ENCODE measurements at regions not wholly inside any gene's neighbourhood (a gene's known extent, or its start where the extent isn't known, plus 50 kb on each side); places are given as distances from the start of the nearest gene placed in this dataset.

- H3K4me1 ChIP-seq (ENCODE audit: insufficient read depth, low read length), result no peaks in the 10 kb centered on the region
- H3K79me2 ChIP-seq (ENCODE audit: insufficient read depth, low read length), result no peaks in the 10 kb centered on the region
- H3K27ac ChIP-seq (ENCODE audit: low read length), result no peak overlapping the region
- no peak for DNase-seq
- no peak overlapping the region for H2AFZ ChIP-seq (ENCODE audit: low read depth, low read length)
- H3K4me3 ChIP-seq (ENCODE audit: low read depth in 1 of 2, low read length in 2 of 2), result no peak overlapping the region
- H3K9me3 ChIP-seq (ENCODE audit: insufficient read depth, low read length, severe bottlenecking), result no peaks in the 10 kb centered on the region
- no peak for ATAC-seq (ENCODE audit: insufficient read depth, low read depth)
- TF ChIP-seq EZH2 (IDR thresholded peaks at IDR 0.05; ENCODE audit: borderline replicate concordance, low read depth, low read length, severe bottlenecking) (no peak), CTCF (IDR thresholded peaks at IDR 0.05; ENCODE audit: borderline replicate concordance, extremely low read depth, low read length, poor library complexity, severe bottlenecking) (no peak)
- H4K20me1 ChIP-seq (ENCODE audit: insufficient read depth, low read length), result no peaks in the 10 kb centered on the region
- no peaks in the 10 kb centered on the region for H3K36me3 ChIP-seq (ENCODE audit: insufficient read depth, low read length)
- H3K4me2 ChIP-seq (ENCODE audit: insufficient read depth, low read length), result no peak overlapping the region
- peaks cover 7% of the 10 kb centered on the region for H3K27me3 ChIP-seq (ENCODE audit: insufficient read depth, low read length, poor library complexity)
- no peak overlapping the region for H3K9ac ChIP-seq (ENCODE audit: low read depth, low read length)
These were observed 100.9 kb downstream of the FAM76B start for GRCh38 chr11:95688501-95689222.

DNA sequence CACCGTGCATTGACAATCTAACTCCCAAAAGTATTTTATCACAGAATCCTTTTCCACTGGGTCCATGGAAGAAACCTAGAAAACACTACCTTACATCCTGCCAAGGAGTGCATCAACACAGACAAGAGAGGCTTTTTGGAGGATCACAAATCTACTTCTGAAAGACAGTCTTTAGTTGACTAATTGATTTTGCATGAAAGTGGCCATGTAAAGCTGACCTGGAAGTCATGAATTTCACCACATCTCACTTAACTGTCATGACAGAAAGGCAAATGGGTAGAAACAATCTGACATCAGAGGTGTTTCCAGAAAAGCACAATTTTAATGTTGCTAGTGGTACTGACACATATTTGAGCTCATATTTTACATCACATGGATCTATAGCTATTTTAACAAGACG, 101.6 kb downstream of the FAM76B start:
- no peaks in the 10 kb centered on the region for H3K4me1 ChIP-seq (ENCODE audit: insufficient read depth, low read length)
- H2AFZ ChIP-seq (ENCODE audit: low read depth, low read length), result no peak overlapping the region
- no peak for ATAC-seq (ENCODE audit: insufficient read depth, low read depth)
- no peak overlapping the region for H3K27ac ChIP-seq (ENCODE audit: low read length)
- H3K9me3 ChIP-seq (ENCODE audit: insufficient read depth, low read length, severe bottlenecking), result no peaks in the 10 kb centered on the region
- no peak overlapping the region for H3K9ac ChIP-seq (ENCODE audit: low read depth, low read length)
- no peak overlapping the region for H3K4me2 ChIP-seq (ENCODE audit: insufficient read depth, low read length)
- H4K20me1 ChIP-seq (ENCODE audit: insufficient read depth, low read length), result no peaks in the 10 kb centered on the region
- H3K4me3 ChIP-seq (ENCODE audit: low read depth in 1 of 2, low read length in 2 of 2), result no peak overlapping the region
- peaks cover 7% of the 10 kb centered on the region for H3K27me3 ChIP-seq (ENCODE audit: insufficient read depth, low read length, poor library complexity)
- H3K36me3 ChIP-seq (ENCODE audit: insufficient read depth, low read length), result no peaks in the 10 kb centered on the region
- no peak for TF ChIP-seq EZH2 (IDR thresholded peaks at IDR 0.05; ENCODE audit: borderline replicate concordance, low read depth, low read length, severe bottlenecking)
- no peak for TF ChIP-seq CTCF (IDR thresholded peaks at IDR 0.05; ENCODE audit: borderline replicate concordance, extremely low read depth, low read length, poor library complexity, severe bottlenecking)
- H3K79me2 ChIP-seq (ENCODE audit: insufficient read depth, low read length), result no peaks in the 10 kb centered on the region
- DNase-seq, result no peak

DNA sequence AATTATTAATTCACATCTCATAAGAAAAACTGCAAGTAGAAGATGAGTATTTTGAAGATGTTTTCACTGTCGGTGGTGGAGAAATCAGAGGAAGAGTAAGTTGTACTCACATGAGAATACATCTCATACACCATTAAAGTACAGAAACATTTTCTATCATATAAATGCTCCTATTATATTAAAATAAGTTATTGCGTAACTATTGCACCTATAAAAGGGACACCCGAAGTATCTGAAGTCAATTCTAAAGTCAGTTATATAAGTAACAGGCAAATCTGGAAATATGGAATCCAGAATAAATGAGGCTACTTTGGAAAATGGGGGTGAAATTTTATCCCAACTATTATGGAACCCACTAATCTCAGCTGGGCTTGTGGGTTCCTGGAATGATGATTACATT, 103.3 kb downstream of the FAM76B start:
- TF ChIP-seq CTCF (IDR thresholded peaks at IDR 0.05; ENCODE audit: borderline replicate concordance, extremely low read depth, low read length, poor library complexity, severe bottlenecking), result no peak
- no peak for TF ChIP-seq EZH2 (IDR thresholded peaks at IDR 0.05; ENCODE audit: borderline replicate concordance, low read depth, low read length, severe bottlenecking)
- Histone ChIP-seq H2AFZ (ENCODE audit: low read depth, low read length) (no peak overlapping the region), H3K4me3 (ENCODE audit: low read depth in 1 of 2, low read length in 2 of 2) (no peak overlapping the region), H4K20me1 (ENCODE audit: insufficient read depth, low read length) (no peaks in the 10 kb centered on the region), H3K9ac (ENCODE audit: low read depth, low read length) (no peak overlapping the region), H3K79me2 (ENCODE audit: insufficient read depth, low read length) (no peaks in the 10 kb centered on the region), H3K4me1 (ENCODE audit: insufficient read depth, low read length) (no peaks in the 10 kb centered on the region), H3K36me3 (ENCODE audit: insufficient read depth, low read length) (no peaks in the 10 kb centered on the region), H3K9me3 (ENCODE audit: insufficient read depth, low read length, severe bottlenecking) (no peaks in the 10 kb centered on the region), H3K27me3 (ENCODE audit: insufficient read depth, low read length, poor library complexity) (peaks cover 9% of the 10 kb centered on the region), H3K4me2 (ENCODE audit: insufficient read depth, low read length) (no peak overlapping the region), H3K27ac (ENCODE audit: low read length) (no peak overlapping the region)
- no peak for ATAC-seq (ENCODE audit: insufficient read depth, low read depth)
- no peak for DNase-seq

All from DND-41 (cell line).